HepG2 (cell line): ENCODE measurements at regions not wholly inside any gene's neighbourhood (a gene's known extent, or its start where the extent isn't known, plus 50 kb on each side); places are given as distances from the start of the nearest gene placed in this dataset.

Experiments
- HNRNPK ChIP-seq: fragments of 200-400 bp; formaldehyde crosslinking; IDR thresholded peaks from 2 replicates; pipeline ENCODE4 v1.6.1; 2018; ENCODE audit warnings: low read length, low read depth, moderate library complexity, mild to moderate bottlenecking; ENCODE audit not compliant: poor library complexity, severe bottlenecking
- JUN ChIP-seq: sonication (generic); formaldehyde crosslinking; IDR thresholded peaks from 2 replicates; pipeline ENCODE4 v1.4.0; 2020; ENCODE audit warnings: mild to moderate bottlenecking, missing genetic modification reagents
- NFKB2 ChIP-seq: sonication (generic); formaldehyde crosslinking; IDR thresholded peaks from 2 replicates; pipeline ENCODE4 v1.4.0; 2020; ENCODE audit warnings: missing genetic modification reagents, borderline replicate concordance
- NR3C1 ChIP-seq: sonication (generic); formaldehyde crosslinking; IDR thresholded peaks from 2 replicates; pipeline ENCODE4 v1.4.0; 2020; ENCODE audit warnings: missing genetic modification reagents
- RELA ChIP-seq: sonication (generic); formaldehyde crosslinking; IDR thresholded peaks from 2 replicates; pipeline ENCODE4 v1.4.0; 2020; ENCODE audit warnings: missing genetic modification reagents
- SMAD3 ChIP-seq: sonication (generic); formaldehyde crosslinking; IDR thresholded peaks from 2 replicates; pipeline ENCODE4 v1.4.0; 2020; ENCODE audit warnings: missing genetic modification reagents
- SOX13 ChIP-seq, 3 experiments: fragments of 450-650 bp in 1 of 3; sonication (generic) in 1 of 3; formaldehyde crosslinking in 1 of 3; IDR thresholded peaks in 2 of 3; conservative IDR thresholded peaks in 1 of 3; 2 replicates each; pipeline versions ENCODE4 v1.5.0 to v1.6.1; 2016 to 2020; ENCODE audit warnings: antibody characterized with exemption in 1 of 3, mild to moderate bottlenecking in 1 of 3, missing compliant biosample characterization in 1 of 3, missing genetic modification reagents in 1 of 3, moderate library complexity in 1 of 3
- ZKSCAN8 ChIP-seq: IDR thresholded peaks from 2 replicates; pipeline ENCODE4 v1.6.1; 2016; ENCODE audit warnings: borderline replicate concordance, missing genetic modification reagents, missing compliant biosample characterization
- TF ChIP-seq, protein P1 (sequence below): sonication (generic); formaldehyde crosslinking; IDR thresholded peaks from 2 replicates; pipeline ENCODE4 v1.4.0; 2020; ENCODE audit warnings: low read depth, mild to moderate bottlenecking, missing genetic modification reagents
- TF ChIP-seq, protein P2 (sequence below): sonication (generic); formaldehyde crosslinking; IDR thresholded peaks from 2 replicates; pipeline ENCODE4 v1.5.0; 2020; ENCODE audit warnings: mild to moderate bottlenecking, missing genetic modification reagents, moderate library complexity

DNA sequence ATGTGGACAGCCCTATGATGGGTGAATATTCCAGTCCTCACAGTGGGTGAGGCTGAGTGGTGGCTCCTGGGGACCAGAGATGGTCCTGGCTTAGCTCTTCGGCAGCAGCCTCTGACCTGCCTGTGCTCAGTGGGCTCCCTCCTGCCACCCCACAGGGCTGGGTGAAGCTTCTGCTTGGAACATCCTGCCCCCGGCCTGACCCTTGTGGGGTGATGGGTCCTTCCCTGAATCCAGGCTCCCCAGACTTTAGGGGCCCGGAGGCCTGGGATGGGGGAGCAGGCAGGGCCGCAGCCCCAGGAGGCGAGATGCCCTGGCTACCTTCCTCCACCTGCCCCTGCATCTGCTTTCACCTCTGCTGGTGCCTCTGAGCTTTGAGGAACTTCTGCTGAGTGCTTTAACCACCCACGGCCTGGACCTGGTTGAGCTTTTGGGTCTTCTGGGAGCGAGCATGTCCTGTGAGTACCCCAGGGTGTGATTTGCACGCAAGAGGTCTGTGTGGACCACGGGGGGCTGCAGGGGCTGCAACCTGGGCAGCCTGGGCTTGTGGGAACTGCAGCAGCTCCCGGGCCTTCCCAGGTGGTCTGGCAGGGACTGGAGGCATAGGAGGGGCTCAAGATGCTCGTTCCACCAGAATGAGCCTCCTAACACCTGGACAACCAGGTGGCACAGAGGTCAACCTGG, 159.5 kb downstream of the KIF26A start:
- TF ChIP-seq RELA (CRISPR knock-in tag) (no peak), SOX13 (IDR thresholded peaks at IDR 0.05) (no peak), SOX13 (CRISPR knock-in tag; conservative IDR thresholded peaks at IDR 0.05 in 1 of 2, IDR thresholded peaks at IDR 0.05 in 1 of 2) (no peak), HNRNPK (no peak), SMAD3 (CRISPR knock-in tag) (no peak), JUN (CRISPR knock-in tag) (no peak), ZKSCAN8 (no peak), NFKB2 (CRISPR knock-in tag) (no peak), NR3C1 (CRISPR knock-in tag) (no peak)
- TF ChIP-seq, protein P1, sequence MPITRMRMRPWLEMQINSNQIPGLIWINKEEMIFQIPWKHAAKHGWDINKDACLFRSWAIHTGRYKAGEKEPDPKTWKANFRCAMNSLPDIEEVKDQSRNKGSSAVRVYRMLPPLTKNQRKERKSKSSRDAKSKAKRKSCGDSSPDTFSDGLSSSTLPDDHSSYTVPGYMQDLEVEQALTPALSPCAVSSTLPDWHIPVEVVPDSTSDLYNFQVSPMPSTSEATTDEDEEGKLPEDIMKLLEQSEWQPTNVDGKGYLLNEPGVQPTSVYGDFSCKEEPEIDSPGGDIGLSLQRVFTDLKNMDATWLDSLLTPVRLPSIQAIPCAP (CRISPR knock-in tag): no peak
- TF ChIP-seq, protein P2, sequence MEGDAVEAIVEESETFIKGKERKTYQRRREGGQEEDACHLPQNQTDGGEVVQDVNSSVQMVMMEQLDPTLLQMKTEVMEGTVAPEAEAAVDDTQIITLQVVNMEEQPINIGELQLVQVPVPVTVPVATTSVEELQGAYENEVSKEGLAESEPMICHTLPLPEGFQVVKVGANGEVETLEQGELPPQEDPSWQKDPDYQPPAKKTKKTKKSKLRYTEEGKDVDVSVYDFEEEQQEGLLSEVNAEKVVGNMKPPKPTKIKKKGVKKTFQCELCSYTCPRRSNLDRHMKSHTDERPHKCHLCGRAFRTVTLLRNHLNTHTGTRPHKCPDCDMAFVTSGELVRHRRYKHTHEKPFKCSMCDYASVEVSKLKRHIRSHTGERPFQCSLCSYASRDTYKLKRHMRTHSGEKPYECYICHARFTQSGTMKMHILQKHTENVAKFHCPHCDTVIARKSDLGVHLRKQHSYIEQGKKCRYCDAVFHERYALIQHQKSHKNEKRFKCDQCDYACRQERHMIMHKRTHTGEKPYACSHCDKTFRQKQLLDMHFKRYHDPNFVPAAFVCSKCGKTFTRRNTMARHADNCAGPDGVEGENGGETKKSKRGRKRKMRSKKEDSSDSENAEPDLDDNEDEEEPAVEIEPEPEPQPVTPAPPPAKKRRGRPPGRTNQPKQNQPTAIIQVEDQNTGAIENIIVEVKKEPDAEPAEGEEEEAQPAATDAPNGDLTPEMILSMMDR (CRISPR knock-in tag): no peak
